ENCODE measurements at regions not wholly inside any gene's neighbourhood (a gene's known extent, or its start where the extent isn't known, plus 50 kb on each side); places are given as distances from the start of the nearest gene placed in this dataset.
A peak's percentile ranks its signal among the peaks of the same experiment; 100 is the strongest.

DNA sequence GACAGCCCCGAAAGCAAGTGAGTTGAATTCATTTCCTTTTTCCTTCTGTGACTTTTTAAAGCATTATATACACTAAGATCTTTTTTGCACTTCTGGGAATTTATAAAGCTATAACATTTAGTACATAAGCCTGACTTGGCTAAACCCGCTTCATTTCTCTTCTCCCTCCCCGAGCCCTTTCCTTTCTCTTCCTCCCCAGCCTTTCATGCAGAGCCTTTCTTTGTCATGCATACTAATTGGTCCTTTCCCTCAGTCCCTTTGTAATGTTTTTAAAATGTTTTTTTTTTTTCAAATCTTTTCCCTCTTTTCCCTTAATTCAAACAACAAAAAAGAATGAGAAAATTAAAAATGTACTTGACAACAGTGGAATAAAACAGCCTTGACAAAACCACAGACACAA, 246.4 kb downstream of the PSAT1 start:
- Histone ChIP-seq H3K4me3 (no peak overlapping the region), H3K9me3 (no peaks in the 10 kb centered on the region), H3K4me1 (peaks cover 7 to 12% of the 10 kb centered on the region in 2 donors), H3K27ac (no peak overlapping the region), H3K27me3 (no peaks in the 10 kb centered on the region), H3K36me3 (no peaks in the 10 kb centered on the region)
- DNase-seq (no peak), ATAC-seq (no peak)
- in situ Hi-C loops (cut with MboI; ENCODE audit: low sequenced_read_pairs in 4 of 4) (loop anchor here in 1 of 4 donors (25.0 kb wide), 1 partner anchor 1519 kb away; no protein-coding TSS in a partner anchor), intact Hi-C loops (cut with DNase I; ENCODE audit: low total_unique reads) (loop anchor here (5.0 kb wide), 1 partner anchor 34 kb away; no protein-coding TSS in a partner anchor)
- TF ChIP-seq POLR2A (IDR thresholded peaks at IDR 0.05) = no peak
- no peak for TF ChIP-seq CTCF (IDR thresholded peaks at IDR 0.05 in 4 of 5, conservative IDR thresholded peaks at IDR 0.05 in 1 of 5)

GRCh38 chr9:78544230-78544629, 247.3 kb downstream of the PSAT1 start:
- TF ChIP-seq CTCF (IDR thresholded peaks at IDR 0.05 in 4 of 5, conservative IDR thresholded peaks at IDR 0.05 in 1 of 5) (no peak), POLR2A (IDR thresholded peaks at IDR 0.05) (no peak)
- no peak for ATAC-seq
- in situ Hi-C loops (cut with MboI; ENCODE audit: low sequenced_read_pairs in 4 of 4) = loop anchor here in 1 of 4 donors (25.0 kb wide), 1 partner anchor 1518 kb away; no protein-coding TSS in a partner anchor

GRCh38 chr9:78547831-78548230, 250.9 kb downstream of the PSAT1 start:
- DNase-seq (no peak), ATAC-seq (no peak)
- Histone ChIP-seq H3K9me3 (no peaks in the 10 kb centered on the region), H3K4me3 (no peak overlapping the region), H3K36me3 (no peaks in the 10 kb centered on the region), H3K27me3 (no peaks in the 10 kb centered on the region), H3K27ac (no peak overlapping the region), H3K4me1 (peaks cover 0 to 7% of the 10 kb centered on the region in 2 donors)
- no peak for TF ChIP-seq POLR2A (IDR thresholded peaks at IDR 0.05)
- no peak for TF ChIP-seq CTCF (IDR thresholded peaks at IDR 0.05 in 4 of 5, conservative IDR thresholded peaks at IDR 0.05 in 1 of 5)
- intact Hi-C loops (cut with DNase I; ENCODE audit: low total_unique reads) = no loop called here
- in situ Hi-C loops (cut with MboI; ENCODE audit: low sequenced_read_pairs in 4 of 4) = loop anchor here in 1 of 4 donors (25.0 kb wide), 1 partner anchor 1514 kb away; no protein-coding TSS in a partner anchor

More at GRCh38 chr9:78544230-78544629, 247.3 kb downstream of the PSAT1 start:
- intact Hi-C loops (cut with DNase I; ENCODE audit: low total_unique reads) = loop anchor here (5.0 kb wide), 1 partner anchor 33 kb away; no protein-coding TSS in a partner anchor
- Histone ChIP-seq H3K36me3 (no peaks in the 10 kb centered on the region), H3K9me3 (no peaks in the 10 kb centered on the region), H3K27ac (no peak overlapping the region), H3K27me3 (no peaks in the 10 kb centered on the region), H3K4me1 (peaks cover 7 to 15% of the 10 kb centered on the region in 2 donors), H3K4me3 (no peak overlapping the region)
- DNase-seq = no peak

- TF ChIP-seq POLR2A (IDR thresholded peaks at IDR 0.05) (no peak), CTCF (IDR thresholded peaks at IDR 0.05 in 4 of 5, conservative IDR thresholded peaks at IDR 0.05 in 1 of 5) (no peak)
- ATAC-seq (peak in 1 of 2 donors; percentile 74), DNase-seq (no peak)
- Histone ChIP-seq H3K9me3 (no peaks in the 10 kb centered on the region), H3K36me3 (no peaks in the 10 kb centered on the region), H3K27ac (no peak overlapping the region), H3K4me1 (peaks cover 0 to 7% of the 10 kb centered on the region in 2 donors), H3K4me3 (no peak overlapping the region), H3K27me3 (no peaks in the 10 kb centered on the region)
- intact Hi-C loops (cut with DNase I; ENCODE audit: low total_unique reads) = no loop called here
- in situ Hi-C loops (cut with MboI; ENCODE audit: low sequenced_read_pairs in 4 of 4) = loop anchor here in 1 of 4 donors (25.0 kb wide), 1 partner anchor 1514 kb away; no protein-coding TSS in a partner anchor
These were observed 251.7 kb downstream of the PSAT1 start for GRCh38 chr9:78548670-78549069.

Measured in gastrocnemius medialis (tissue), 4 donors.